ENCODE measurements at regions not wholly inside any gene's neighbourhood (a gene's known extent, or its start where the extent isn't known, plus 50 kb on each side); places are given as distances from the start of the nearest gene placed in this dataset.

DNA sequence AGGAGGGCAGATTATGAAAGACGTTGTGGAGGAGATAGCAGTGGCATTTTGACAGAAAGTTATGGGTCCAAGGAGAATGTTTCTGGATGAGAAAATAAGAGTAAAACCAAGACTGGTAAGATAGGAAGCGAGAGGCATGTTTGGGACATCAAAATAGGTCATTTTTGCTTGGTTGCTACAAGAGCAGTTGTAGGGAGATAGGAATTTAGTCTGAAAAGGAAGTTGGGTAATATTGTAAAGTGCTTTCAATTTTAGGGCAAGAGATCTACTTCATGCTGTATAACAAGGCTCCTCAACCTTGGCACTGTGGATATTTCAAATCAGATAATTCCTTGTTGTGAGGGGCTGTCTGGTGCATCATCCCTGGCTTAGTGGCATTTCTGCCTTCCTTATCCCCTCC lies 118.0 kb upstream of the DPH6 start:
- Histone ChIP-seq H2BK12ac (ENCODE audit: low read length) (no peak overlapping the region), H3K4ac (ENCODE audit: low read length) (no peak overlapping the region), H4K8ac (ENCODE audit: low read depth, low read length) (no peak overlapping the region), H2BK120ac (ENCODE audit: low read depth, low read length) (no peak overlapping the region), H3K18ac (ENCODE audit: low read length) (no peak overlapping the region), H3K14ac (ENCODE audit: low read length) (no peak overlapping the region), H3K36me3 (replicated peaks in 1 of 2; ENCODE audit: control insufficient read depth in 2 of 2, insufficient read depth in 2 of 2, low read length in 2 of 2) (no peaks in the 10 kb centered on the region), H4K91ac (ENCODE audit: low read depth, low read length, poor library complexity) (no peak overlapping the region), H3K4me3 (ENCODE audit: low read length in 2 of 2) (no peak overlapping the region), H3K9me3 (replicated peaks in 1 of 2; ENCODE audit: control insufficient read depth in 2 of 2, insufficient read depth in 1 of 2, low read depth in 1 of 2, low read length in 2 of 2) (no peaks in the 10 kb centered on the region), H3K4me2 (ENCODE audit: insufficient read depth, low read length, poor library complexity, severe bottlenecking) (no peak overlapping the region), H3K9ac (ENCODE audit: low read depth, low read length, poor library complexity) (no peak overlapping the region), H2AK5ac (ENCODE audit: low read depth, low read length) (no peak overlapping the region), H3K79me1 (ENCODE audit: low read depth, low read length) (no peaks in the 10 kb centered on the region), H2BK5ac (ENCODE audit: low read length) (no peak overlapping the region), H3K23ac (ENCODE audit: low read depth, low read length, poor library complexity) (no peak overlapping the region), H2BK15ac (ENCODE audit: low read length) (no peak overlapping the region), H3K27ac (replicated peaks; ENCODE audit: low read length) (no peak overlapping the region), H3K4me1 (ENCODE audit: control insufficient read depth in 2 of 2, insufficient read depth in 1 of 2, low read depth in 1 of 2, low read length in 2 of 2) (peaks cover under 1 to 3% of the 10 kb centered on the region in 2 donors), H3K27me3 (ENCODE audit: control insufficient read depth in 3 of 3, insufficient read depth in 3 of 3, low read depth in 1 of 3, low read length in 3 of 3) (peaks cover 0 to 7% (median 0%) of the 10 kb centered on the region in 3 experiments), H2AFZ (ENCODE audit: low read length) (no peak overlapping the region)
- no peak for DNase-seq (ENCODE audit: low spot score)
- no CpG with 5 or more reads among the region's 2 CpGs for WGBS, 2 donors (ENCODE audit: extremely low coverage in 2 of 2, insufficient read length in 2 of 2, insufficient replicate concordance in 1 of 2)

DNA sequence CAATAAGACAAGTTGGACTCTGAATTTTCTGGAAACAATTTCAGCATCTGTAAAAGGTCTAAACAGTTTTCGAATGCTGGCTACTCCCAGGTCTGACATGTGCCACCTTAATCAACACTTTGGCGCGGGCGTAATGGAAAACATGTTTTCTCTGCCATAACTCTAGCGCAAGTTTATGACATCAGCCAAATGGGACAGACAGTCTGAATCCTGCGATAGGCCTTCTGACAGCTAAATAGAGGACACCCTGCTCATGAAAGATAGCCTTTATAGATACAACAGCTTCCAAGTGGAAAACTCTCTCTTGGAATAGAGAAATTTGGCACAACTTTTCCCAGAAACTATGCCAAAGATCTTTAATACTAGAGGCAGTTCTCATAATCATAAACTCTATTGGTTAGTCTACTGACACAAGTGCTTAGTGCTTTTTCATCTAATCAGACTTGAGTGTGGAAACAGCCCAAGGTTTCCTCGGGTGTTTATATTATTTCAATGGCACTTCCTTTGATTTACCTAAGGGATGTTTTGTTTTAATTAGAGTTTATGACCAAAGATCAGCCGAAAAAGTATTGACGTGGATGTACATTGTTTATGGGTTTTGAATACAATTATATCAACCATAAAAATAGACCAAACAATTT lies 120.1 kb upstream of the DPH6 start:
- no CpG with 5 or more reads among the region's 9 CpGs for WGBS, 2 donors (ENCODE audit: extremely low coverage in 2 of 2, insufficient read length in 2 of 2, insufficient replicate concordance in 1 of 2)
- Histone ChIP-seq H2BK15ac (ENCODE audit: low read length) (no peak overlapping the region), H4K91ac (ENCODE audit: low read depth, low read length, poor library complexity) (no peak overlapping the region), H3K18ac (ENCODE audit: low read length) (no peak overlapping the region), H3K4me2 (ENCODE audit: insufficient read depth, low read length, poor library complexity, severe bottlenecking) (no peak overlapping the region), H3K4ac (ENCODE audit: low read length) (no peak overlapping the region), H3K9me3 (replicated peaks in 1 of 2; ENCODE audit: control insufficient read depth in 2 of 2, insufficient read depth in 1 of 2, low read depth in 1 of 2, low read length in 2 of 2) (no peaks in the 10 kb centered on the region), H3K27me3 (ENCODE audit: control insufficient read depth in 3 of 3, insufficient read depth in 3 of 3, low read depth in 1 of 3, low read length in 3 of 3) (peaks cover 0 to under 1% (median 0%) of the 10 kb centered on the region in 3 experiments), H2BK12ac (ENCODE audit: low read length) (no peak overlapping the region), H3K14ac (ENCODE audit: low read length) (no peak overlapping the region), H3K23ac (ENCODE audit: low read depth, low read length, poor library complexity) (no peak overlapping the region), H3K36me3 (replicated peaks in 1 of 2; ENCODE audit: control insufficient read depth in 2 of 2, insufficient read depth in 2 of 2, low read length in 2 of 2) (no peaks in the 10 kb centered on the region), H3K4me3 (ENCODE audit: low read length in 2 of 2) (no peak overlapping the region), H2AK5ac (ENCODE audit: low read depth, low read length) (no peak overlapping the region), H2AFZ (ENCODE audit: low read length) (no peak overlapping the region), H3K79me1 (ENCODE audit: low read depth, low read length) (no peaks in the 10 kb centered on the region), H3K27ac (replicated peaks; ENCODE audit: low read length) (no peak overlapping the region), H3K9ac (ENCODE audit: low read depth, low read length, poor library complexity) (no peak overlapping the region), H2BK120ac (ENCODE audit: low read depth, low read length) (no peak overlapping the region), H4K8ac (ENCODE audit: low read depth, low read length) (no peak overlapping the region), H3K4me1 (ENCODE audit: control insufficient read depth in 2 of 2, insufficient read depth in 1 of 2, low read depth in 1 of 2, low read length in 2 of 2) (peaks cover 3 to 5% of the 10 kb centered on the region in 2 donors), H2BK5ac (ENCODE audit: low read length) (no peak overlapping the region)
- DNase-seq (ENCODE audit: low spot score) = no peak

DNA sequence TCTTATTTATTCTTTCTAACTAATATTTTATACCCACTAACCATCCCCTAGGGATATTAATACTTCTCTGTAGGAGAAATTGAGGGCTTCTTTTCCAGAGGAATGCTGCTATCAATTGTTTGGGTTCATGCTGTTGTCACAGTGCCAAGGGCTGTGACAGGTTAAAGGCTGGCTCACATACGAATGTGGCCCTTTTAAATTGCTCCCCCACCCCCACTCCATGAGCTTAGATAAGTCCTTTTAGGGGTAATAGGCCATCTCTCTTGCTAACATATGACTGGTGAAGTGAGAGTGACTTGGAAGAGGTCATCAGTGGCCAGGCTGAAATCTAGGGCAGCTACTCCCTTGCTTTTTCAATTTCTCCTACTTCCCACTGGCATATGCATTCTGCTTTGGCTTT lies 121.9 kb upstream of the DPH6 start:
- no peak overlapping the region for H3K4ac ChIP-seq (ENCODE audit: low read length)
- no peaks in the 10 kb centered on the region for H3K36me3 ChIP-seq (replicated peaks in 1 of 2; ENCODE audit: control insufficient read depth in 2 of 2, insufficient read depth in 2 of 2, low read length in 2 of 2)
- H2AFZ ChIP-seq (ENCODE audit: low read length) = no peak overlapping the region
- H2BK12ac ChIP-seq (ENCODE audit: low read length) = no peak overlapping the region
- no CpG with 5 or more reads among the region's 1 CpG for WGBS, 2 donors (ENCODE audit: extremely low coverage in 2 of 2, insufficient read length in 2 of 2, insufficient replicate concordance in 1 of 2)
- H3K18ac ChIP-seq (ENCODE audit: low read length) = no peak overlapping the region
- H3K4me3 ChIP-seq (ENCODE audit: low read length in 2 of 2) = no peak overlapping the region
- no peak overlapping the region for H3K4me2 ChIP-seq (ENCODE audit: insufficient read depth, low read length, poor library complexity, severe bottlenecking)
- no peak overlapping the region for H3K23ac ChIP-seq (ENCODE audit: low read depth, low read length, poor library complexity)
- no peak overlapping the region for H2BK120ac ChIP-seq (ENCODE audit: low read depth, low read length)
- no peak overlapping the region for H4K91ac ChIP-seq (ENCODE audit: low read depth, low read length, poor library complexity)
- no peak overlapping the region for H3K9ac ChIP-seq (ENCODE audit: low read depth, low read length, poor library complexity)
- no peak for DNase-seq (ENCODE audit: low spot score)
- H3K9me3 ChIP-seq (replicated peaks in 1 of 2; ENCODE audit: control insufficient read depth in 2 of 2, insufficient read depth in 1 of 2, low read depth in 1 of 2, low read length in 2 of 2) = no peaks in the 10 kb centered on the region
- H3K14ac ChIP-seq (ENCODE audit: low read length) = no peak overlapping the region
- no peak overlapping the region for H2AK5ac ChIP-seq (ENCODE audit: low read depth, low read length)
- H2BK5ac ChIP-seq (ENCODE audit: low read length) = no peak overlapping the region
- H3K27ac ChIP-seq (replicated peaks; ENCODE audit: low read length) = no peak overlapping the region
- no peak overlapping the region for H4K8ac ChIP-seq (ENCODE audit: low read depth, low read length)
- peaks cover 3 to 5% of the 10 kb centered on the region in 2 donors for H3K4me1 ChIP-seq (ENCODE audit: control insufficient read depth in 2 of 2, insufficient read depth in 1 of 2, low read depth in 1 of 2, low read length in 2 of 2)
- H3K27me3 ChIP-seq (ENCODE audit: control insufficient read depth in 3 of 3, insufficient read depth in 3 of 3, low read depth in 1 of 3, low read length in 3 of 3) = no peaks in the 10 kb centered on the region
- no peak overlapping the region for H2BK15ac ChIP-seq (ENCODE audit: low read length)
- no peaks in the 10 kb centered on the region for H3K79me1 ChIP-seq (ENCODE audit: low read depth, low read length)

DNA sequence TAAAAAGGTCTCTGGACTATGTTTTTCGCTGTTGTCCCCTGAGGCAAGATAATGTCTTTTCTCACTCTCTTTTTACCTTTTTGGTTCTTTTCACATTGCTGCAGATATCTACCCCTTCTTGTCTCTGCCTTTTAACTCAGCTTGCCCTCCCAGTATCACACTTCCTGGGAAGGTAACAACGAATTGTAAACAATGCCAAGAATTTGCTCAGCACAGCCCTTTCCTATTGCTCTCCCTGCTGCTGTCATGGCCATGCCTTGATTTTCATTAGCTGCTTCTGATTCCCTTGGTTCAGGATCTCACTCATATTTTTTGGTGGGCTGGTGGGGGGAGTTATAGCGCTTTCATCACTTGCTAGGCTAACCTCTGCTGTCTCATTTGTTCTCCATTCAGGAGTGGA lies 123.1 kb upstream of the DPH6 start:
- H3K36me3 ChIP-seq (replicated peaks in 1 of 2; ENCODE audit: control insufficient read depth in 2 of 2, insufficient read depth in 2 of 2, low read length in 2 of 2) = no peaks in the 10 kb centered on the region
- no peak overlapping the region for H4K8ac ChIP-seq (ENCODE audit: low read depth, low read length)
- H2BK5ac ChIP-seq (ENCODE audit: low read length) = no peak overlapping the region
- H3K14ac ChIP-seq (ENCODE audit: low read length) = no peak overlapping the region
- H3K4me1 ChIP-seq (ENCODE audit: control insufficient read depth in 2 of 2, insufficient read depth in 1 of 2, low read depth in 1 of 2, low read length in 2 of 2) = peaks cover 3 to 5% of the 10 kb centered on the region in 2 donors
- no peak overlapping the region for H2AK5ac ChIP-seq (ENCODE audit: low read depth, low read length)
- no peak overlapping the region for H4K91ac ChIP-seq (ENCODE audit: low read depth, low read length, poor library complexity)
- no peak overlapping the region for H2BK12ac ChIP-seq (ENCODE audit: low read length)
- no peak overlapping the region for H2BK15ac ChIP-seq (ENCODE audit: low read length)
- no peak overlapping the region for H3K4me2 ChIP-seq (ENCODE audit: insufficient read depth, low read length, poor library complexity, severe bottlenecking)
- WGBS, 2 donors (ENCODE audit: extremely low coverage in 2 of 2, insufficient read length in 2 of 2, insufficient replicate concordance in 1 of 2) = no CpG with 5 or more reads among the region's 3 CpGs
- H2AFZ ChIP-seq (ENCODE audit: low read length) = peak overlapping the region; percentile 40
- no peak overlapping the region for H3K9ac ChIP-seq (ENCODE audit: low read depth, low read length, poor library complexity)
- H3K79me1 ChIP-seq (ENCODE audit: low read depth, low read length) = no peaks in the 10 kb centered on the region
- H3K27ac ChIP-seq (replicated peaks; ENCODE audit: low read length) = no peak overlapping the region
- no peak overlapping the region for H3K4me3 ChIP-seq (ENCODE audit: low read length in 2 of 2)
- no peak overlapping the region for H2BK120ac ChIP-seq (ENCODE audit: low read depth, low read length)
- H3K9me3 ChIP-seq (replicated peaks in 1 of 2; ENCODE audit: control insufficient read depth in 2 of 2, insufficient read depth in 1 of 2, low read depth in 1 of 2, low read length in 2 of 2) = no peaks in the 10 kb centered on the region
- no peak overlapping the region for H3K18ac ChIP-seq (ENCODE audit: low read length)
- no peak for DNase-seq (ENCODE audit: low spot score)
- no peak overlapping the region for H3K4ac ChIP-seq (ENCODE audit: low read length)
- no peak overlapping the region for H3K23ac ChIP-seq (ENCODE audit: low read depth, low read length, poor library complexity)
- H3K27me3 ChIP-seq (ENCODE audit: control insufficient read depth in 3 of 3, insufficient read depth in 3 of 3, low read depth in 1 of 3, low read length in 3 of 3) = no peaks in the 10 kb centered on the region
